DMS79 treated with DMSO at 0.1 percent for 48 hours (cell line): ENCODE measurements at regions not wholly inside any gene's neighbourhood (a gene's known extent, or its start where the extent isn't known, plus 50 kb on each side); places are given as distances from the start of the nearest gene placed in this dataset.

Experiments
- DNase-seq: peaks from one replicate; lab custom pipeline; 2025; lab: John Stamatoyannopoulos, UW

- no peak for DNase-seq
Measured at GRCh38 chr11:116078101-116078591, 573.9 kb upstream of the CADM1 start.

GRCh38 chr11:116077092-116077491, 572.9 kb upstream of the CADM1 start:
- DNase-seq: no peak

- DNase-seq: peak; percentile 88
Measured at GRCh38 chr11:116073854-116074837, 569.9 kb upstream of the CADM1 start.

GRCh38 chr11:116072601-116073410, 568.6 kb upstream of the CADM1 start:
- no peak for DNase-seq

- DNase-seq: no peak
Measured at GRCh38 chr11:116072133-116072532, 567.9 kb upstream of the CADM1 start.

- no peak for DNase-seq
Measured at GRCh38 chr11:116071241-116071640, 567.0 kb upstream of the CADM1 start.

GRCh38 chr11:116070520-116070919, 566.3 kb upstream of the CADM1 start:
- DNase-seq: no peak

- no peak for DNase-seq
Measured at GRCh38 chr11:116066777-116067176, 562.6 kb upstream of the CADM1 start.

GRCh38 chr11:116065986-116066385, 561.8 kb upstream of the CADM1 start:
- no peak for DNase-seq

GRCh38 chr11:116065191-116065895, 561.1 kb upstream of the CADM1 start:
- DNase-seq: no peak

GRCh38 chr11:116062490-116063171, 558.4 kb upstream of the CADM1 start:
- peak; percentile 99 for DNase-seq

- peak; percentile 94 for DNase-seq
Measured at GRCh38 chr11:116062129-116062489, 557.9 kb upstream of the CADM1 start.

GRCh38 chr11:116061322-116061721, 557.1 kb upstream of the CADM1 start:
- no peak for DNase-seq

- DNase-seq: no peak
Measured at GRCh38 chr11:116059919-116060318, 555.7 kb upstream of the CADM1 start.

GRCh38 chr11:116057000-116057399, 552.8 kb upstream of the CADM1 start:
- peak; percentile 30 for DNase-seq

- DNase-seq: no peak
Measured at GRCh38 chr11:116055064-116055463, 550.8 kb upstream of the CADM1 start.

GRCh38 chr11:116053548-116053919, 549.3 kb upstream of the CADM1 start:
- DNase-seq: no peak

GRCh38 chr11:116052603-116053547, 548.7 kb upstream of the CADM1 start:
- DNase-seq: no peak

GRCh38 chr11:116051494-116051893, 547.3 kb upstream of the CADM1 start:
- DNase-seq: no peak

- DNase-seq: peak; percentile 36
Measured at GRCh38 chr11:116049383-116049782, 545.2 kb upstream of the CADM1 start.
